Neural progenitor cell (in vitro differentiated cells): ENCODE measurements at regions not wholly inside any gene's neighbourhood (a gene's known extent, or its start where the extent isn't known, plus 50 kb on each side); places are given as distances from the start of the nearest gene placed in this dataset.

Source experiments
- DNase-seq: peaks from one replicate; pipeline ENCODE4 v3.0.0-alpha.2; 2016; ENCODE audit warnings: low spot score
- H2AFZ ChIP-seq: fragments of 200-600 bp; sonication (generic); replicated peaks from 2 replicates; pipeline ENCODE4 v1.6.1; 2016; ENCODE audit warnings: antibody characterized with exemption
- H3F3A ChIP-seq: fragments of 200-600 bp; sonication (generic); 2 replicates; pipeline ENCODE4 v1.6.1; 2016; ENCODE audit warnings: antibody characterized with exemption, low read depth
- H3K27ac ChIP-seq: fragments of 200-600 bp; sonication (generic); 2 replicates; pipeline ENCODE4 v1.5.1; 2016; ENCODE audit warnings: mild to moderate bottlenecking
- H3K27me3 ChIP-seq: fragments of 200-600 bp; sonication (generic); 2 replicates; pipeline ENCODE4 v1.6.1; 2016; ENCODE audit warnings: mild to moderate bottlenecking, moderate library complexity
- H3K36me3 ChIP-seq: fragments of 200-600 bp; sonication (generic); 2 replicates; pipeline ENCODE4 v1.5.1; 2016
- H3K4me1 ChIP-seq: fragments of 200-600 bp; sonication (generic); 2 replicates; pipeline ENCODE4 v1.6.1; 2016; ENCODE audit warnings: mixed run types
- H3K4me2 ChIP-seq: fragments of 200-600 bp; sonication (generic); 2 replicates; pipeline ENCODE4 v1.6.1; 2016
- H3K4me3 ChIP-seq: fragments of 200-600 bp; sonication (generic); 2 replicates; pipeline ENCODE4 v1.5.1; 2016
- H3K79me2 ChIP-seq: fragments of 200-600 bp; sonication (generic); 2 replicates; pipeline ENCODE4 v1.6.1; 2016; ENCODE audit warnings: low read depth
- H3K9ac ChIP-seq: fragments of 200-600 bp; sonication (generic); 2 replicates; pipeline ENCODE4 v1.6.1; 2016
- H3K9me3 ChIP-seq: fragments of 200-600 bp; sonication (generic); 2 replicates; pipeline ENCODE4 v1.5.1; 2016; ENCODE audit warnings: low read depth
- H4K20me1 ChIP-seq: fragments of 200-600 bp; sonication (generic); 2 replicates; pipeline ENCODE4 v1.6.1; 2016; ENCODE audit warnings: low read depth
- H3K27ac Mint-ChIP-seq: 3 replicates; pipeline ENCODE4 v1.8.0; 2021; ENCODE audit warnings: mixed read lengths
- H3K27me3 Mint-ChIP-seq: 2 replicates; pipeline ENCODE4 v1.8.0; 2022; ENCODE audit warnings: low read depth, mild to moderate bottlenecking, inconsistent platforms, moderate library complexity, mixed read lengths; ENCODE audit not compliant: insufficient read depth
- H3K36me3 Mint-ChIP-seq: 3 replicates; pipeline ENCODE4 v1.8.0; 2021; ENCODE audit warnings: mixed read lengths
- H3K4me1 Mint-ChIP-seq: 3 replicates; pipeline ENCODE4 v1.8.0; 2021; ENCODE audit warnings: mixed read lengths
- H3K4me3 Mint-ChIP-seq: 3 replicates; pipeline ENCODE4 v1.8.0; 2021; ENCODE audit warnings: mild to moderate bottlenecking, moderate library complexity, mixed read lengths
- H3K9me3 Mint-ChIP-seq: 3 replicates; pipeline ENCODE4 v1.8.0; 2020; ENCODE audit warnings: mixed read lengths
- EZH2 ChIP-seq: fragments of 200-600 bp; sonication (generic); IDR thresholded peaks from 2 replicates; pipeline ENCODE4 v1.6.1; 2017; ENCODE audit warnings: antibody characterized with exemption, mild to moderate bottlenecking, moderate library complexity
- EZH2phosphoT487 ChIP-seq: fragments of 200-600 bp; sonication (generic); IDR thresholded peaks from 2 replicates; pipeline ENCODE4 v1.6.1; 2017; ENCODE audit warnings: antibody characterized with exemption
- TF ChIP-seq, protein P1 (sequence below): fragments of 200-600 bp; sonication (generic); IDR thresholded peaks from 2 replicates; pipeline ENCODE4 v1.5.1; 2017; ENCODE audit warnings: antibody characterized with exemption, mild to moderate bottlenecking

GRCh38 chr3:132803889-132804288, 81.7 kb upstream of the NPHP3 start:
- no peaks in the 10 kb centered on the region for H3K36me3 ChIP-seq
- no peak overlapping the region for H3K4me3 ChIP-seq
- H3K9ac ChIP-seq = no peak overlapping the region
- no peaks in the 10 kb centered on the region for H3K27me3 ChIP-seq
- no peak overlapping the region for H3K27ac Mint-ChIP-seq
- H2AFZ ChIP-seq = peak overlapping the region; percentile 45
- H3K4me3 Mint-ChIP-seq = no peak overlapping the region
- H4K20me1 ChIP-seq = no peaks in the 10 kb centered on the region
- peak; percentile 29 for DNase-seq
- H3K4me2 ChIP-seq = no peak overlapping the region
- H3F3A ChIP-seq = no peaks in the 10 kb centered on the region
- peaks cover 2% of the 10 kb centered on the region for H3K27me3 Mint-ChIP-seq
- H3K27ac ChIP-seq = no peak overlapping the region
- no peaks in the 10 kb centered on the region for H3K36me3 Mint-ChIP-seq
- H3K4me1 ChIP-seq = no peaks in the 10 kb centered on the region
- H3K9me3 Mint-ChIP-seq = no peaks in the 10 kb centered on the region
- H3K4me1 Mint-ChIP-seq = no peaks in the 10 kb centered on the region
- no peak for TF ChIP-seq EZH2phosphoT487
- TF ChIP-seq, protein P1, sequence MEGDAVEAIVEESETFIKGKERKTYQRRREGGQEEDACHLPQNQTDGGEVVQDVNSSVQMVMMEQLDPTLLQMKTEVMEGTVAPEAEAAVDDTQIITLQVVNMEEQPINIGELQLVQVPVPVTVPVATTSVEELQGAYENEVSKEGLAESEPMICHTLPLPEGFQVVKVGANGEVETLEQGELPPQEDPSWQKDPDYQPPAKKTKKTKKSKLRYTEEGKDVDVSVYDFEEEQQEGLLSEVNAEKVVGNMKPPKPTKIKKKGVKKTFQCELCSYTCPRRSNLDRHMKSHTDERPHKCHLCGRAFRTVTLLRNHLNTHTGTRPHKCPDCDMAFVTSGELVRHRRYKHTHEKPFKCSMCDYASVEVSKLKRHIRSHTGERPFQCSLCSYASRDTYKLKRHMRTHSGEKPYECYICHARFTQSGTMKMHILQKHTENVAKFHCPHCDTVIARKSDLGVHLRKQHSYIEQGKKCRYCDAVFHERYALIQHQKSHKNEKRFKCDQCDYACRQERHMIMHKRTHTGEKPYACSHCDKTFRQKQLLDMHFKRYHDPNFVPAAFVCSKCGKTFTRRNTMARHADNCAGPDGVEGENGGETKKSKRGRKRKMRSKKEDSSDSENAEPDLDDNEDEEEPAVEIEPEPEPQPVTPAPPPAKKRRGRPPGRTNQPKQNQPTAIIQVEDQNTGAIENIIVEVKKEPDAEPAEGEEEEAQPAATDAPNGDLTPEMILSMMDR = peak; percentile 45
- no peak for TF ChIP-seq EZH2
- H3K9me3 ChIP-seq = no peaks in the 10 kb centered on the region
- H3K79me2 ChIP-seq = no peaks in the 10 kb centered on the region

- Mint-ChIP-seq H3K27me3 (peaks cover 2% of the 10 kb centered on the region), H3K36me3 (no peaks in the 10 kb centered on the region), H3K27ac (no peak overlapping the region), H3K4me1 (no peaks in the 10 kb centered on the region), H3K4me3 (no peak overlapping the region), H3K9me3 (no peaks in the 10 kb centered on the region)
- Histone ChIP-seq H3K9me3 (no peaks in the 10 kb centered on the region), H3K4me1 (no peaks in the 10 kb centered on the region), H3K36me3 (no peaks in the 10 kb centered on the region), H3K27ac (no peak overlapping the region), H3K9ac (no peak overlapping the region), H3K4me3 (no peak overlapping the region), H3K27me3 (no peaks in the 10 kb centered on the region), H4K20me1 (no peaks in the 10 kb centered on the region), H2AFZ (no peak overlapping the region), H3K79me2 (no peaks in the 10 kb centered on the region), H3K4me2 (no peak overlapping the region), H3F3A (no peaks in the 10 kb centered on the region)
- TF ChIP-seq EZH2 = no peak
- no peak for TF ChIP-seq EZH2phosphoT487
- no peak for DNase-seq
These were observed 78.7 kb upstream of the NPHP3 start for GRCh38 chr3:132800958-132801357.

- H3K27me3 Mint-ChIP-seq = peaks cover 3% of the 10 kb centered on the region
- Histone ChIP-seq H3K4me2 (no peak overlapping the region), H4K20me1 (no peaks in the 10 kb centered on the region), H3F3A (no peaks in the 10 kb centered on the region), H2AFZ (no peak overlapping the region), H3K4me3 (no peak overlapping the region), H3K79me2 (no peaks in the 10 kb centered on the region), H3K27ac (no peak overlapping the region), H3K9me3 (no peaks in the 10 kb centered on the region), H3K27me3 (no peaks in the 10 kb centered on the region), H3K36me3 (no peaks in the 10 kb centered on the region), H3K9ac (no peak overlapping the region), H3K4me1 (no peaks in the 10 kb centered on the region)
- H3K4me1 Mint-ChIP-seq = no peaks in the 10 kb centered on the region
- no peak overlapping the region for H3K27ac Mint-ChIP-seq
- H3K9me3 Mint-ChIP-seq = no peaks in the 10 kb centered on the region
- DNase-seq = no peak
- TF ChIP-seq EZH2 (no peak), EZH2phosphoT487 (no peak)
- TF ChIP-seq, protein P1 = no peak
- no peak overlapping the region for H3K4me3 Mint-ChIP-seq
- H3K36me3 Mint-ChIP-seq = no peaks in the 10 kb centered on the region
These were observed 68.6 kb upstream of the NPHP3 start for GRCh38 chr3:132790806-132791205.

- Histone ChIP-seq H2AFZ (no peak overlapping the region), H3K9me3 (no peaks in the 10 kb centered on the region), H4K20me1 (no peaks in the 10 kb centered on the region), H3K4me1 (no peaks in the 10 kb centered on the region), H3K36me3 (no peaks in the 10 kb centered on the region), H3K4me3 (no peak overlapping the region), H3K9ac (no peak overlapping the region), H3F3A (no peaks in the 10 kb centered on the region), H3K27me3 (no peaks in the 10 kb centered on the region), H3K79me2 (no peaks in the 10 kb centered on the region), H3K27ac (no peak overlapping the region), H3K4me2 (no peak overlapping the region)
- H3K4me3 Mint-ChIP-seq = no peak overlapping the region
- DNase-seq = no peak
- no peaks in the 10 kb centered on the region for H3K9me3 Mint-ChIP-seq
- no peak overlapping the region for H3K27ac Mint-ChIP-seq
- H3K4me1 Mint-ChIP-seq = no peaks in the 10 kb centered on the region
- H3K27me3 Mint-ChIP-seq = peaks cover 3% of the 10 kb centered on the region
- TF ChIP-seq, protein P1 = no peak
- TF ChIP-seq EZH2 (no peak), EZH2phosphoT487 (no peak)
- H3K36me3 Mint-ChIP-seq = no peaks in the 10 kb centered on the region
These were observed 67.8 kb upstream of the NPHP3 start for GRCh38 chr3:132789959-132790358.
